Right renal cortex interstitium (tissue), 3 donors: ENCODE measurements at regions not wholly inside any gene's neighbourhood (a gene's known extent, or its start where the extent isn't known, plus 50 kb on each side); places are given as distances from the start of the nearest gene placed in this dataset.
"Not testable (repeated sequence)": the region's sequence is repeated elsewhere in the genome, so short reads cannot be mapped to it uniquely, and the experiment has no call there.

Source experiments
- DNase-seq, 3 donors: peaks; one replicate each; pipeline ENCODE4 v3.0.0-alpha.2; 2013; ENCODE audit warnings: low read depth in 3 of 3, low spot score in 2 of 3

- DNase-seq, result no peak
These were observed 1409.6 kb upstream of the WWC1 start for GRCh38 chr5:166881802-166882201.

GRCh38 chr5:166883016-166883415 lies 1408.4 kb upstream of the WWC1 start:
- no peak for DNase-seq

GRCh38 chr5:166898166-166898565 lies 1393.3 kb upstream of the WWC1 start:
- DNase-seq, result peak in 1 of 3 donors; percentile 7

GRCh38 chr5:166899343-166899742 lies 1392.1 kb upstream of the WWC1 start:
- no peak for DNase-seq

GRCh38 chr5:166904571-166904970 lies 1386.9 kb upstream of the WWC1 start:
- no peak for DNase-seq

- DNase-seq, result no peak
These were observed 1384.3 kb upstream of the WWC1 start for GRCh38 chr5:166906991-166907713.

GRCh38 chr5:166909040-166909439 lies 1382.4 kb upstream of the WWC1 start:
- no peak for DNase-seq

GRCh38 chr5:166909926-166910325 lies 1381.5 kb upstream of the WWC1 start:
- DNase-seq, result no peak

- no peak for DNase-seq
These were observed 1380.5 kb upstream of the WWC1 start for GRCh38 chr5:166910995-166911394.

- no peak for DNase-seq
These were observed 1375.4 kb upstream of the WWC1 start for GRCh38 chr5:166916021-166916420.

- no peak for DNase-seq
These were observed 1365.3 kb upstream of the WWC1 start for GRCh38 chr5:166926138-166926537.

GRCh38 chr5:166926806-166927475 lies 1364.5 kb upstream of the WWC1 start:
- not testable (repeated sequence) for DNase-seq

- no peak for DNase-seq
These were observed 1355.1 kb upstream of the WWC1 start for GRCh38 chr5:166936351-166936750.

GRCh38 chr5:166938071-166938470 lies 1353.4 kb upstream of the WWC1 start:
- DNase-seq, result no peak

- no peak for DNase-seq
These were observed 1348.5 kb upstream of the WWC1 start for GRCh38 chr5:166942948-166943347.

- DNase-seq, result no peak
These were observed 1344.4 kb upstream of the WWC1 start for GRCh38 chr5:166947045-166947444.

GRCh38 chr5:166948679-166949078 lies 1342.8 kb upstream of the WWC1 start:
- DNase-seq, result no peak

- no peak for DNase-seq
These were observed 1339.4 kb upstream of the WWC1 start for GRCh38 chr5:166952048-166952447.

- no peak for DNase-seq
These were observed 1333.7 kb upstream of the WWC1 start for GRCh38 chr5:166957782-166958181.

GRCh38 chr5:166959766-166960165 lies 1331.7 kb upstream of the WWC1 start:
- DNase-seq, result no peak

- DNase-seq, result no peak
These were observed 1330.4 kb upstream of the WWC1 start for GRCh38 chr5:166961028-166961427.

- no peak for DNase-seq
These were observed 1329.5 kb upstream of the WWC1 start for GRCh38 chr5:166961913-166962312.
